Panc1 (cell line): ENCODE measurements at regions not wholly inside any gene's neighbourhood (a gene's known extent, or its start where the extent isn't known, plus 50 kb on each side); places are given as distances from the start of the nearest gene placed in this dataset.

Experiments
- ATAC-seq: fragments of 200-7000 bp; cut with Tn5 transposase; 2 replicates; pipeline ENCODE4 v1.9.1; 2020; ENCODE audit warnings: mild to moderate bottlenecking, moderate library complexity
- BruUV-seq: library from RNA; stranded (reverse); fragments of 400-500 nt; replicated peaks from 2 replicates; lab custom pipeline; 2021; lab: Mats Ljungman, UMichigan
- CTCF ChIA-PET: fragments of 300-600 bp; sonication (Branson Sonifier 250); formaldehyde crosslinking; loops from one replicate; lab custom pipeline; 2022; ENCODE audit warnings: antibody characterized with exemption; lab: Charles Lee
- POLR2A ChIA-PET: fragments of 300-600 bp; sonication (Branson Sonifier 250); formaldehyde crosslinking; loops from one replicate; lab custom pipeline; 2022; ENCODE audit warnings: antibody characterized with exemption; lab: Charles Lee
- DNase-seq: peaks from one replicate; pipeline ENCODE4 v3.0.0-alpha.2; 2010; ENCODE audit warnings: low read depth, low spot score
- H3K27ac ChIP-seq: 2 replicates; pipeline ENCODE4 v1.5.1; 2011; ENCODE audit warnings: mild to moderate bottlenecking, low read length, inconsistent platforms
- H3K27me3 ChIP-seq: fragments of 200-500 bp; sonication (Bioruptor generic); 2 replicates; pipeline ENCODE4 v1.6.0; 2014; ENCODE audit warnings: low read length, inconsistent platforms; ENCODE audit not compliant: control insufficient read depth, insufficient read depth
- H3K36me3 ChIP-seq: fragments of 200-500 bp; sonication (Bioruptor generic); 2 replicates; pipeline ENCODE4 v1.5.1; 2014; ENCODE audit warnings: inconsistent platforms, mild to moderate bottlenecking, low read length, moderate library complexity; ENCODE audit not compliant: control insufficient read depth, insufficient read depth
- H3K4me1 ChIP-seq: 2 replicates; pipeline ENCODE4 v1.5.1; 2011; ENCODE audit warnings: inconsistent platforms, mild to moderate bottlenecking, low read length, moderate library complexity; ENCODE audit not compliant: control insufficient read depth, insufficient read depth
- H3K4me3 ChIP-seq, 2 experiments: 2 replicates each; pipeline ENCODE4 v1.5.1; 2011 to 2012; ENCODE audit warnings: low read depth in 2 of 2, low read length in 2 of 2, mild to moderate bottlenecking in 2 of 2, inconsistent platforms in 1 of 2, moderate library complexity in 1 of 2
- H3K9me3 ChIP-seq: fragments of 200-500 bp; sonication (Bioruptor generic); 2 replicates; pipeline ENCODE4 v1.5.1; 2014; ENCODE audit warnings: low read depth, mild to moderate bottlenecking, inconsistent platforms, low read length, moderate library complexity; ENCODE audit not compliant: control insufficient read depth, insufficient read depth
- CTCF ChIP-seq: fragments of 450-650 bp; IDR thresholded peaks from 2 replicates; pipeline ENCODE4 v1.5.1; 2017; ENCODE audit warnings: mild to moderate bottlenecking
- POLR2AphosphoS5 ChIP-seq: IDR thresholded peaks from 2 replicates; pipeline ENCODE4 v1.6.1; 2012; ENCODE audit warnings: mild to moderate bottlenecking, low read depth, low read length, moderate library complexity
- REST ChIP-seq, 2 experiments: IDR thresholded peaks; 2 replicates each; pipeline ENCODE4 v1.6.1; 2011 to 2012; ENCODE audit warnings: low read depth in 2 of 2, control low read depth in 1 of 2, low read length in 1 of 2, mild to moderate bottlenecking in 1 of 2, moderate library complexity in 1 of 2; ENCODE audit not compliant: insufficient read depth in 1 of 2
- SIN3A ChIP-seq: IDR thresholded peaks from 2 replicates; pipeline ENCODE4 v1.6.1; 2012; ENCODE audit warnings: low read depth, mild to moderate bottlenecking, low read length, moderate library complexity, borderline replicate concordance; ENCODE audit not compliant: insufficient read depth
- TCF7L2 ChIP-seq: IDR thresholded peaks from 2 replicates; pipeline ENCODE4 v1.6.1; 2011; ENCODE audit warnings: mild to moderate bottlenecking, low read depth, low read length, inconsistent platforms
- in situ Hi-C: cut with HindIII; loops from 2 replicates; pipeline ENCODE4 v1.10.0; 2016; ENCODE audit warnings: low sequenced_read_pairs, low pct_unique_long_range_greater_than_20kb
- intact Hi-C: fragments of 100-400 bp; cut with micrococcal nuclease; formaldehyde crosslinking; loops from one replicate; pipeline ENCODE4 v1.10.0; 2022; ENCODE audit not compliant: unreplicated experiment

DNA sequence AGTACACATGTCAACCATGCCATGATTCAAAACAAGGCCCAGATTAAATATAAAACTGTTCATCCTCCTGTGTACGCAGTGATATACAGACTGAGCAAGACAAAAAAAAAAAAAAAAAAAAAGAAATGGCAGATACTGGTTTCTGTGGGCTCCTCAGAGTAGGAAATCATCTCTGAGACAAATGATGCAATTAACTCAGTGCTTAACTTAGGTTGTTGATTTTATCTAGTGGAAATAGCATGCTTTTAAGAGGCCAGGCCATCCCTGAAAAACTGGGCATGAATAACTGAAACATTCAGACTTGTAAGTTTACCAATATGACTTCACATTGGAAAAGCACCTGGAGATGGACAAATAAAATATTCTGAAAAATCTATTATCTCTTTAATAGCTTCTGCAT, 69.0 kb downstream of the DKK1 start:
- ChIA-PET CTCF (interaction anchor here (0.6 kb wide), 1 partner anchor 319 kb away, joined by 3 read pairs; no protein-coding TSS in a partner anchor), POLR2A (no interaction called here)
- no peak overlapping the region for H3K4me3 ChIP-seq
- in situ Hi-C loops: no loop called here
- ATAC-seq: no peak
- H3K27me3 ChIP-seq: no peaks in the 10 kb centered on the region
- intact Hi-C loops: no loop called here
- TF ChIP-seq TCF7L2: no peak
- no peak for TF ChIP-seq CTCF
- no peak for TF ChIP-seq REST (IDR thresholded peaks at IDR 0.05; ENCODE audit: insufficient read depth in 1 of 2, low read depth in 2 of 2, low read length in 1 of 2)
- no peak for TF ChIP-seq POLR2AphosphoS5
- TF ChIP-seq SIN3A: no peak
- DNase-seq: no peak
- H3K9me3 ChIP-seq: 0 out of 2 replicates have a peak, but pooled peaks cover 5% of the 10 kb centered on the region
- no TSS peak for BruUV-seq
- peaks cover 9% of the 10 kb centered on the region for H3K4me1 ChIP-seq
- H3K36me3 ChIP-seq: no peaks in the 10 kb centered on the region
- H3K27ac ChIP-seq: peak overlapping the region; percentile 26; the same call in 1 of the 2 replicates

DNA sequence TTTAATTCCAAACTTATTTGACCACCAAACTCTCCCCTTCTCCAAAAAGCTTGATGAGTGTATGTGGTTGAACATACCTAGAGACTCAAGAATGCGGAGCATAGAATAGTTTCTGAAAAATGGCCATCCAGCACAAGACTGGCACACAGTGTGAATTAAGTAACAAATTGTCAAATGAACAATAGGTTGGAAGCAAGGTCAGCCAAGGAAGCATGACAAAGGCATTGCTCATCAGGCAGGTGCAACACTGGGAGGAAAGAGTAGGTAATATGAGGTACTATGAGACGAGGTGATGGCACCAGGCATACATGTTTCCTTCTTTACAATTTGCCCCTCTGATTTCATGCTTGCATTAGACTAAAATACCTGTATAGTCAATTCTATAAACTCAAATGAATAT, 73.7 kb downstream of the DKK1 start:
- Histone ChIP-seq H3K27me3 (no peaks in the 10 kb centered on the region), H3K4me1 (no peaks in the 10 kb centered on the region), H3K36me3 (no peaks in the 10 kb centered on the region), H3K27ac (no peak overlapping the region; the same call in 1 of the 2 replicates), H3K9me3 (peaks cover 9% of the 10 kb centered on the region; the same call in 1 of the 2 replicates), H3K4me3 (no peak overlapping the region)
- TF ChIP-seq TCF7L2 (no peak), SIN3A (no peak), CTCF (no peak), POLR2AphosphoS5 (no peak), REST (IDR thresholded peaks at IDR 0.05; ENCODE audit: insufficient read depth in 1 of 2, low read depth in 2 of 2, low read length in 1 of 2) (no peak)
- intact Hi-C loops: no loop called here
- in situ Hi-C loops: no loop called here
- DNase-seq (no peak), ATAC-seq (no peak)
- ChIA-PET CTCF (no interaction called here), POLR2A (no interaction called here)
- BruUV-seq: no TSS peak
